ENCODE measurements at regions not wholly inside any gene's neighbourhood (a gene's known extent, or its start where the extent isn't known, plus 50 kb on each side); places are given as distances from the start of the nearest gene placed in this dataset.
"Not testable (repeated sequence)": the region's sequence is repeated elsewhere in the genome, so short reads cannot be mapped to it uniquely, and the experiment has no call there.

- TF ChIP-seq CTCF (IDR thresholded peaks at IDR 0.05; ENCODE audit: low read depth, low read length, missing control alignments): no peak
- in situ Hi-C loops (cut with HindIII; ENCODE audit: low sequenced_read_pairs): no loop called here
- no peak for DNase-seq (ENCODE audit: low read depth)
- H3K4me3 ChIP-seq (ENCODE audit: low read depth, low read length): no peak overlapping the region
Observed at GRCh38 chr4:116303736-116304188, 781.6 kb downstream of the TRAM1L1 start.

GRCh38 chr4:116302990-116303735, 782.2 kb downstream of the TRAM1L1 start:
- in situ Hi-C loops (cut with HindIII; ENCODE audit: low sequenced_read_pairs): no loop called here
- no peak for TF ChIP-seq CTCF (IDR thresholded peaks at IDR 0.05; ENCODE audit: low read depth, low read length, missing control alignments)
- H3K4me3 ChIP-seq (ENCODE audit: low read depth, low read length): no peak overlapping the region
- DNase-seq (ENCODE audit: low read depth): no peak

DNA sequence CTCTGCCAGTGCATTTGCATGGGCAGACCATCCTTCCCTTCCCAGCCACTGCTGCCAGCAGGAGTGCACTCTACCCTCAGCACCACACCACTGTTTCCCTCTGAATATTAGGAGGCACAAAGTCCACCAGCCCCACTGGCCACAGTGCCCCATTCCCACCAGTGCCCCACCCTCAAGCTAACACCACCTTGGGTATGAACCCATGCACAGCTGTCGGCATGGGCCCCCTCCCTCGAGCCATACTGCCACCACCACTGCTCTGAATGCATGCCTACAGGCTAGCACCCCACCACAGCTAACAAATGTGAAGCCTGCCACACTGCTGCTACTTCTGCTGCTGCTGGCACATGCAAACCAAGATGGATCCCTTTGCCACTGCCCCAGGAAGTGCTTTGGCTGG, 810.4 kb downstream of the TRAM1L1 start:
- in situ Hi-C loops (cut with HindIII; ENCODE audit: low sequenced_read_pairs): no loop called here
- no peak for DNase-seq (ENCODE audit: low read depth)
- H3K4me3 ChIP-seq (ENCODE audit: low read depth, low read length): no peak overlapping the region
- TF ChIP-seq CTCF (IDR thresholded peaks at IDR 0.05; ENCODE audit: low read depth, low read length, missing control alignments): no peak

DNA sequence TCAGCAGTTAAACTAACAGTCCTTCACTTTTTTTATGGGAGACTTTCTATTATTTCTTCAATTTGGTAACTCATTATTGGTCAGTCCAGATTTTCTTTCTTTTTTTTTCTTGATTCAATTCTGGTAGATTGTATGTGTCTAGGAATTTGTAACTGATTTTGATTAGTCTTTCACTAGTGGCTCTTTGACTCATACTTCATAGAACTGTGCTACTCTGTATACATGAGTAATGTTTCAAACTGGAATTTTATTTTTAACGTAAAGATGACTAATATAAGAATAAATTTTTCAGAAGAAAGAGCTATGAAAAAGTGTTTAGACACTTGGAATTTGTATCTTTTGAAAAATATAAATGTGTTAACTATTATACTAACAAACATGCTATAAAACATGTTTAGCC, 813.0 kb downstream of the TRAM1L1 start:
- DNase-seq (ENCODE audit: low read depth): no peak
- in situ Hi-C loops (cut with HindIII; ENCODE audit: low sequenced_read_pairs): no loop called here
- TF ChIP-seq CTCF (IDR thresholded peaks at IDR 0.05; ENCODE audit: low read depth, low read length, missing control alignments): no peak
- H3K4me3 ChIP-seq (ENCODE audit: low read depth, low read length): no peak overlapping the region

DNA sequence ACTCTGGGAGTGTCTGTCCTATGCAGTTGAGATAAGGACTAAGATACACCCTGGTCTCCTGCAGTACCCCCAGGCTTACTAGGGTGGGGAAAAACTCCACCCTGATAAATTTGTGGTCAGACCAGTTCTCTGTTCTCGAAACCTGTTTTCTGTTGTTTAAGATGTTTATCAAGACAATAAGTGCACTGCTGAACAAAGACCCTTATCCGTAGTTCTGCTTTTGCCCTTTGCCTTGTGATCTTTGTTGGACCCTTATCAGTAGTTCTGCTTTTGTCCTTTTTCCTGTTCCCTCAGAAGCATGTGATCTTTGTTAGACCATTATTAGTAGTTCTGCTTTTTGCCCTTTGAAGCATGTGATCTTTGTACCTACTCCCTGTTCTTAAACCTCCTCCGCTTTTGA, 824.4 kb downstream of the TRAM1L1 start:
- DNase-seq (ENCODE audit: low read depth); H3K4me3 ChIP-seq (ENCODE audit: low read depth, low read length); in situ Hi-C loops (cut with HindIII; ENCODE audit: low sequenced_read_pairs): not testable (repeated sequence)

GRCh38 chr4:116244771-116245170, 840.6 kb downstream of the TRAM1L1 start:
- DNase-seq (ENCODE audit: low read depth): no peak
- no peak for TF ChIP-seq CTCF (IDR thresholded peaks at IDR 0.05; ENCODE audit: low read depth, low read length, missing control alignments)
- H3K4me3 ChIP-seq (ENCODE audit: low read depth, low read length): no peak overlapping the region
- in situ Hi-C loops (cut with HindIII; ENCODE audit: low sequenced_read_pairs): no loop called here

- in situ Hi-C loops (cut with HindIII; ENCODE audit: low sequenced_read_pairs): no loop called here
- no peak for TF ChIP-seq CTCF (IDR thresholded peaks at IDR 0.05; ENCODE audit: low read depth, low read length, missing control alignments)
- no peak for DNase-seq (ENCODE audit: low read depth)
- no peak overlapping the region for H3K4me3 ChIP-seq (ENCODE audit: low read depth, low read length)
Observed at GRCh38 chr4:116243431-116243830, 841.9 kb downstream of the TRAM1L1 start.
